A673 (cell line): ENCODE measurements at regions not wholly inside any gene's neighbourhood (a gene's known extent, or its start where the extent isn't known, plus 50 kb on each side); places are given as distances from the start of the nearest gene placed in this dataset.
"Not testable (repeated sequence)": the region's sequence is repeated elsewhere in the genome, so short reads cannot be mapped to it uniquely, and the experiment has no call there.

ENCODE experiments used
- BruUV-seq: library from RNA; stranded (reverse); fragments of 400-500 nt; replicated peaks from 2 replicates; lab custom pipeline; 2021; lab: Mats Ljungman, UMichigan
- CTCF ChIA-PET: fragments of 300-600 bp; sonication (Branson Sonifier 250); formaldehyde crosslinking; loops from one replicate; lab custom pipeline; 2022; ENCODE audit warnings: antibody characterized with exemption; lab: Charles Lee
- POLR2A ChIA-PET: fragments of 300-600 bp; sonication (Branson Sonifier 250); formaldehyde crosslinking; loops from one replicate; lab custom pipeline; 2022; ENCODE audit warnings: antibody characterized with exemption; ENCODE audit not compliant: low non-redundant PET; lab: Charles Lee
- DNase-seq: peaks from one replicate; pipeline ENCODE4 v3.0.0-alpha.2; 2015; ENCODE audit warnings: low spot score
- H3K27ac ChIP-seq: fragments of 200-600 bp; sonication (generic); 2 replicates; pipeline ENCODE4 v1.5.1; 2016; ENCODE audit warnings: mixed run types, low read depth, mild to moderate bottlenecking, mixed read lengths, antibody characterized with exemption, low read length; ENCODE audit not compliant: poor library complexity, severe bottlenecking
- H3K27me3 ChIP-seq: fragments of 200-600 bp; sonication (generic); replicated peaks from 2 replicates; pipeline ENCODE4 v1.6.1; 2017; ENCODE audit warnings: mixed run types, low read depth, mild to moderate bottlenecking, mixed read lengths, antibody characterized with exemption, low read length; ENCODE audit not compliant: insufficient read depth, poor library complexity
- H3K36me3 ChIP-seq: fragments of 200-600 bp; sonication (generic); 2 replicates; pipeline ENCODE4 v1.6.1; 2016; ENCODE audit warnings: mixed run types, mild to moderate bottlenecking, mixed read lengths, antibody characterized with exemption, low read length; ENCODE audit not compliant: insufficient read depth, poor library complexity, severe bottlenecking
- H3K4me1 ChIP-seq: fragments of 200-600 bp; sonication (generic); 2 replicates; pipeline ENCODE4 v1.6.1; 2017; ENCODE audit warnings: mixed run types, mild to moderate bottlenecking, mixed read lengths, antibody characterized with exemption, low read length; ENCODE audit not compliant: insufficient read depth, poor library complexity, severe bottlenecking
- H3K4me3 ChIP-seq: fragments of 200-600 bp; sonication (generic); 2 replicates; pipeline ENCODE4 v1.5.1; 2016; ENCODE audit warnings: low read depth, mixed run types, mild to moderate bottlenecking, mixed read lengths, low read length; ENCODE audit not compliant: poor library complexity, severe bottlenecking
- H3K9me3 ChIP-seq: fragments of 200-600 bp; sonication (generic); 2 replicates; pipeline ENCODE4 v1.6.1; 2016; ENCODE audit warnings: mixed run types, low read depth, mild to moderate bottlenecking, mixed read lengths, antibody characterized with exemption, low read length; ENCODE audit not compliant: poor library complexity, severe bottlenecking
- EZH2 ChIP-seq: fragments of 200-600 bp; sonication (generic); IDR thresholded peaks from 2 replicates; pipeline ENCODE4 v1.6.1; 2017; ENCODE audit warnings: borderline replicate concordance, low read depth, mild to moderate bottlenecking, mixed read lengths, antibody characterized with exemption, low read length; ENCODE audit not compliant: poor library complexity, severe bottlenecking
- intact Hi-C: fragments of 100-400 bp; cut with micrococcal nuclease; formaldehyde crosslinking; loops from one replicate; pipeline ENCODE4 v1.10.0; 2022; ENCODE audit not compliant: unreplicated experiment
- TF ChIP-seq, protein P1 (sequence below): fragments of 300-800, 200-600 bp; sonication (generic); conservative IDR thresholded peaks from 2 replicates; pipeline ENCODE4 v1.5.1; 2017; ENCODE audit warnings: low read depth, mild to moderate bottlenecking, antibody characterized with exemption, low read length, moderate library complexity, mixed read lengths

- BruUV-seq = no TSS peak
- no peaks in the 10 kb centered on the region for H3K9me3 ChIP-seq
Measured at GRCh38 chr7:8363407-8364015, 69.9 kb upstream of the NXPH1 start.

DNA sequence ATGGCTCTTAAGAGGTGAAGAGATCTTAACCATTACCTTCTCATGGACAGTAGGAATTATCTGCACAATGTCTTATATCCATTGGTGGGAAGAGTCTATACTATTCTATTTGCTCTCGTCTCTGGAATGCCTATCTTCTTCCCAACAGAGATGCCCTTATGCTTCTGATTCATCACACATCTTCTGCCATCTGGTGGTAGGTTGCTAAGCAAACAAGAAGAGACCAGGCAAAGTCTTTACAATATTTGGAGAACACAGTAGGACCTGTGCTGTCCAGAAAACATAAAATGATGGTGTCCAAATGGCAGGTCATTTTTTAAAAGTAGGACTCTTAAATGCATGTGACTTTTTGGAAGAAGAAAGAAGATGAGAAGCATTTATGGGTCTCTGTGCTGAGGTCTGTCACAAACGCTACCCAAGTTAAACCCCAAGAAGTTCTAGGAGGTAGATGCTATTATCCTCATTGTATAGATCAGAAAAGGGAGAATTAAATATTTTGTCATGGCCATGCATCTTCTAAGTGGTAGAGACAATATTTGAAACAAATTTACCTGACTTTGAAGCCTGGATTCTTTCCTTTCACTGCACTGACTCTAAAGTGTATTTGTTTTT lies 67.8 kb upstream of the NXPH1 start:
- no peaks in the 10 kb centered on the region for H3K4me1 ChIP-seq
- CTCF ChIA-PET = no interaction called here
- intact Hi-C loops = no loop called here
- POLR2A ChIA-PET = no interaction called here
- TF ChIP-seq, protein P1, sequence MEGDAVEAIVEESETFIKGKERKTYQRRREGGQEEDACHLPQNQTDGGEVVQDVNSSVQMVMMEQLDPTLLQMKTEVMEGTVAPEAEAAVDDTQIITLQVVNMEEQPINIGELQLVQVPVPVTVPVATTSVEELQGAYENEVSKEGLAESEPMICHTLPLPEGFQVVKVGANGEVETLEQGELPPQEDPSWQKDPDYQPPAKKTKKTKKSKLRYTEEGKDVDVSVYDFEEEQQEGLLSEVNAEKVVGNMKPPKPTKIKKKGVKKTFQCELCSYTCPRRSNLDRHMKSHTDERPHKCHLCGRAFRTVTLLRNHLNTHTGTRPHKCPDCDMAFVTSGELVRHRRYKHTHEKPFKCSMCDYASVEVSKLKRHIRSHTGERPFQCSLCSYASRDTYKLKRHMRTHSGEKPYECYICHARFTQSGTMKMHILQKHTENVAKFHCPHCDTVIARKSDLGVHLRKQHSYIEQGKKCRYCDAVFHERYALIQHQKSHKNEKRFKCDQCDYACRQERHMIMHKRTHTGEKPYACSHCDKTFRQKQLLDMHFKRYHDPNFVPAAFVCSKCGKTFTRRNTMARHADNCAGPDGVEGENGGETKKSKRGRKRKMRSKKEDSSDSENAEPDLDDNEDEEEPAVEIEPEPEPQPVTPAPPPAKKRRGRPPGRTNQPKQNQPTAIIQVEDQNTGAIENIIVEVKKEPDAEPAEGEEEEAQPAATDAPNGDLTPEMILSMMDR = peak; percentile 54
- TF ChIP-seq EZH2 = no peak
- DNase-seq = peak; percentile 33
- no peaks in the 10 kb centered on the region for H3K36me3 ChIP-seq
- no peaks in the 10 kb centered on the region for H3K9me3 ChIP-seq
- H3K4me3 ChIP-seq = no peak overlapping the region
- BruUV-seq = no TSS peak
- H3K27me3 ChIP-seq = peaks cover 22% of the 10 kb centered on the region
- no peak overlapping the region for H3K27ac ChIP-seq

More at GRCh38 chr7:8363407-8364015, 69.9 kb upstream of the NXPH1 start:
- Histone ChIP-seq H3K36me3 (no peaks in the 10 kb centered on the region), H3K27ac (no peak overlapping the region), H3K4me3 (no peak overlapping the region), H3K4me1 (no peaks in the 10 kb centered on the region), H3K27me3 (peaks cover 22% of the 10 kb centered on the region)
- DNase-seq = no peak
- intact Hi-C loops = no loop called here
- TF ChIP-seq EZH2 = no peak
- TF ChIP-seq, protein P1 = no peak
- ChIA-PET POLR2A (no interaction called here), CTCF (interaction anchor here (0.6 kb wide), 1 partner anchor 715 kb away, joined by 3 read pairs; no protein-coding TSS in a partner anchor)

- CTCF ChIA-PET, POLR2A ChIA-PET: not testable (repeated sequence)
Measured at GRCh38 chr7:8368007-8368406, 65.4 kb upstream of the NXPH1 start.

DNA sequence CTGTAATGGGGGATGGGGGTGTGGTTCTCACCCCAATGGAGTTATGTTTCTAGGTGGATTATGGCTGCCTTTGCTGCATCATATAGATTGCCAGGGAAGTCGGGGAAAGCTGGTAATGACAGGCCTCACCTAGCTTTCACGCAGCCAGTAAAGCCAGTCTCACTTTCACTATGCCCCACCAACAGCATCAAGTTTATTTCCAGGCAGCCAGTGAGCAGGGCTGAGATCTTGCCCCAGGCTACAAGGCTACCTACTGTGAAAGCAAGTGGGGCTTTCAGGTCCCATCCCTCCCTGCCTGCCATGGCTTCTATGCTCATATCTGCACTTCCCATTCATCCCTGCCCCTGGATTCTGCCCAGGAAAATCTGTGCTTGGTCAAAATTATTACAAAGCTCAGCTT lies 61.7 kb upstream of the NXPH1 start:
- Histone ChIP-seq H3K4me1 (no peaks in the 10 kb centered on the region), H3K9me3 (no peaks in the 10 kb centered on the region), H3K36me3 (no peaks in the 10 kb centered on the region), H3K27ac (no peak overlapping the region), H3K4me3 (no peak overlapping the region), H3K27me3 (peaks cover 7% of the 10 kb centered on the region)
- POLR2A ChIA-PET = no interaction called here
- BruUV-seq = no TSS peak
- CTCF ChIA-PET = no interaction called here
- no peak for DNase-seq
- intact Hi-C loops = no loop called here
- TF ChIP-seq, protein P1 = no peak
- no peak for TF ChIP-seq EZH2

More at GRCh38 chr7:8368007-8368406, 65.4 kb upstream of the NXPH1 start:
- H3K9me3 ChIP-seq, H3K4me3 ChIP-seq, H3K36me3 ChIP-seq, DNase-seq, H3K27ac ChIP-seq, intact Hi-C loops, H3K4me1 ChIP-seq, BruUV-seq: not testable (repeated sequence)
- peaks cover 12% of the 10 kb centered on the region for H3K27me3 ChIP-seq
